HepG2 (cell line): ENCODE measurements at regions not wholly inside any gene's neighbourhood (a gene's known extent, or its start where the extent isn't known, plus 50 kb on each side); places are given as distances from the start of the nearest gene placed in this dataset.

ENCODE experiments used
- MXI1 ChIP-seq: IDR thresholded peaks from 3 replicates; pipeline ENCODE4 v1.6.1; 2012; ENCODE audit warnings: low read depth, low read length, inconsistent platforms, borderline replicate concordance
- TF ChIP-seq, protein P1 (sequence below): sonication (generic); formaldehyde crosslinking; IDR thresholded peaks from 2 replicates; pipeline ENCODE4 v1.4.0; 2020; ENCODE audit warnings: missing genetic modification reagents

DNA sequence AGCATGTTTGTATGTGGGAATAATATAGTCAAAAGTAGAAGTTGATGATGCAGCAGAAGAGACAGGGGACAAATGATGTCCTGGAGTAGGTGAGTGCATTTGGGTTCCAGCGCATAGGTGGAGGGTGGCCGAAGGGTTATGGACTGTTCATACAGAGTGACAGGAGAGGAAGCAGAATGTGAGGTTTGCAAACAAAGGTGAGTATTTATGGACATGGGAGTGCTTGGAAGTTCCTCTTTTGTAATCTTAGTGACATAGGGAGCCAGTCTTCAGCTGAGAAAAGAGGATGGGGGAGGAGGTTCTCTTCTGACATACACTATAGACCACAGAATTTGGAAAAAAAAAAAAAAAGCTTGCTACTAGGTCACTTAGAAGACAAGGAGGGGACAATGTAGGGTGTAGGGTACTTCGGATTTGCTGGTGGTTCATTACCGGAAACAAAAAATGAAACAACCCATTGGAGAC, 331.6 kb downstream of the DLEU7 start:
- TF ChIP-seq, protein P1, sequence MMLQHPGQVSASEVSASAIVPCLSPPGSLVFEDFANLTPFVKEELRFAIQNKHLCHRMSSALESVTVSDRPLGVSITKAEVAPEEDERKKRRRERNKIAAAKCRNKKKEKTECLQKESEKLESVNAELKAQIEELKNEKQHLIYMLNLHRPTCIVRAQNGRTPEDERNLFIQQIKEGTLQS: no peak
- TF ChIP-seq MXI1: no peak
